DMS153 treated with DMSO at 0.1 percent for 48 hours (cell line): ENCODE measurements at regions not wholly inside any gene's neighbourhood (a gene's known extent, or its start where the extent isn't known, plus 50 kb on each side); places are given as distances from the start of the nearest gene placed in this dataset.
"Not testable (repeated sequence)": the region's sequence is repeated elsewhere in the genome, so short reads cannot be mapped to it uniquely, and the experiment has no call there.

Experiments used
- DNase-seq: peaks from one replicate; lab custom pipeline; 2025; ENCODE audit not compliant: unreplicated experiment; lab: John Stamatoyannopoulos, UW

- no peak for DNase-seq
Observed at GRCh38 chr1:8171751-8172464, 145.8 kb upstream of the ERRFI1 start.

- peak; percentile 34 for DNase-seq
Observed at GRCh38 chr1:8170059-8170835, 144.1 kb upstream of the ERRFI1 start.

GRCh38 chr1:8169364-8170058 lies 143.4 kb upstream of the ERRFI1 start:
- DNase-seq = peak; percentile 100

GRCh38 chr1:8167936-8168335 lies 141.8 kb upstream of the ERRFI1 start:
- no peak for DNase-seq

GRCh38 chr1:8166406-8166805 lies 140.3 kb upstream of the ERRFI1 start:
- no peak for DNase-seq

GRCh38 chr1:8165595-8166360 lies 139.7 kb upstream of the ERRFI1 start:
- DNase-seq = no peak

GRCh38 chr1:8164670-8165069 lies 138.6 kb upstream of the ERRFI1 start:
- DNase-seq = no peak

GRCh38 chr1:8163039-8163438 lies 136.9 kb upstream of the ERRFI1 start:
- no peak for DNase-seq

GRCh38 chr1:8162168-8162567 lies 136.1 kb upstream of the ERRFI1 start:
- DNase-seq = no peak

GRCh38 chr1:8161546-8162105 lies 135.5 kb upstream of the ERRFI1 start:
- DNase-seq = peak; percentile 25

- DNase-seq = no peak
Observed at GRCh38 chr1:8159470-8160024, 133.4 kb upstream of the ERRFI1 start.

GRCh38 chr1:8158995-8159394 lies 132.9 kb upstream of the ERRFI1 start:
- no peak for DNase-seq

- no peak for DNase-seq
Observed at GRCh38 chr1:8157765-8158164, 131.7 kb upstream of the ERRFI1 start.

- DNase-seq = no peak
Observed at GRCh38 chr1:8155528-8156186, 129.5 kb upstream of the ERRFI1 start.

GRCh38 chr1:8154621-8155052 lies 128.5 kb upstream of the ERRFI1 start:
- DNase-seq = peak; percentile 70

GRCh38 chr1:8153961-8154360 lies 127.9 kb upstream of the ERRFI1 start:
- no peak for DNase-seq

GRCh38 chr1:8152731-8153702 lies 126.9 kb upstream of the ERRFI1 start:
- no peak for DNase-seq

- no peak for DNase-seq
Observed at GRCh38 chr1:8151647-8152046, 125.5 kb upstream of the ERRFI1 start.

- DNase-seq = not testable (repeated sequence)
Observed at GRCh38 chr1:8149756-8150155, 123.6 kb upstream of the ERRFI1 start.
